SK-N-SH (cell line): ENCODE measurements at regions not wholly inside any gene's neighbourhood (a gene's known extent, or its start where the extent isn't known, plus 50 kb on each side); places are given as distances from the start of the nearest gene placed in this dataset.

Experiments used
- CTCF ChIA-PET: fragments of 300-600, 350-600 bp; formaldehyde crosslinking; extraction: SDS; loops from one replicate; lab custom pipeline; 2021; lab: Yijun Ruan, JAX
- POLR2A ChIA-PET: fragments of 350-600 bp; sonication (Branson Sonifier 250); formaldehyde crosslinking; extraction: SDS; loops from one replicate; lab custom pipeline; 2020; ENCODE audit warnings: antibody characterized with exemption, inconsistent platforms; lab: Yijun Ruan, JAX
- DNase-seq: peaks from one replicate; pipeline ENCODE4 v3.0.0; 2012
- H2AFZ ChIP-seq: fragments of 200-600 bp; sonication (generic); 2 replicates; pipeline ENCODE4 v1.8.1; 2016; ENCODE audit warnings: antibody characterized with exemption, mild to moderate bottlenecking, low read depth
- H3F3A ChIP-seq: fragments of 200-600 bp; sonication (generic); replicated peaks from 2 replicates; pipeline ENCODE3; 2016; ENCODE audit warnings: antibody characterized with exemption, mild to moderate bottlenecking; ENCODE audit not compliant: insufficient read depth
- H3K27ac ChIP-seq, 2 experiments: fragments of 200-500 bp in 1 of 2; fragments of 200-600 bp in 1 of 2; sonication (Bioruptor generic) in 1 of 2; sonication (generic), shearing (Covaris generic) in 1 of 2; 2 replicates each; pipeline versions ENCODE4 v1.5.1 to v1.6.1; 2014 to 2016; ENCODE audit warnings: low read depth in 2 of 2, inconsistent platforms in 1 of 2, low read length in 1 of 2, mild to moderate bottlenecking in 1 of 2, mixed read lengths in 1 of 2
- H3K27me3 ChIP-seq: fragments of 200-600 bp; sonication (generic), shearing (Covaris generic); 2 replicates; pipeline ENCODE4 v1.6.1; 2016; ENCODE audit warnings: mixed run types; ENCODE audit not compliant: insufficient read depth
- H3K36me3 ChIP-seq, 2 experiments: fragments of 200-500 bp in 1 of 2; fragments of 200-600 bp in 1 of 2; sonication (Bioruptor generic) in 1 of 2; sonication (generic) in 1 of 2; replicated peaks in 1 of 2; 2 replicates each; pipeline versions ENCODE3 to v1.5.1; 2014 to 2016; ENCODE audit warnings: low read length in 1 of 2, mild to moderate bottlenecking in 1 of 2; ENCODE audit not compliant: insufficient read depth in 2 of 2, control insufficient read depth in 1 of 2
- H3K4me1 ChIP-seq, 2 experiments: fragments of 200-500 bp in 1 of 2; fragments of 200-600 bp in 1 of 2; sonication (Bioruptor generic) in 1 of 2; sonication (generic), shearing (Covaris generic) in 1 of 2; 2 replicates each; pipeline versions ENCODE4 v1.5.1 to v1.6.1; 2014 to 2016; ENCODE audit warnings: low read depth in 1 of 2, low read length in 1 of 2, mixed run types in 1 of 2; ENCODE audit not compliant: insufficient read depth in 2 of 2, control insufficient read depth in 1 of 2
- H3K4me2 ChIP-seq: fragments of 200-600 bp; sonication (generic), shearing (Covaris generic); 2 replicates; pipeline ENCODE4 v1.6.1; 2017; ENCODE audit warnings: mixed run types
- H3K4me3 ChIP-seq, 2 experiments: fragments of 200-500 bp in 1 of 2; fragments of 200-600 bp in 1 of 2; sonication (Bioruptor generic) in 1 of 2; sonication (generic), shearing (Covaris generic) in 1 of 2; 2 replicates each; pipeline versions ENCODE4 v1.5.1 to v1.8.1; 2014 to 2016; ENCODE audit warnings: low read depth in 2 of 2, inconsistent platforms in 1 of 2, low read length in 1 of 2, mild to moderate bottlenecking in 1 of 2, mixed read lengths in 1 of 2, moderate library complexity in 1 of 2
- H3K79me2 ChIP-seq: fragments of 200-600 bp; sonication (generic); 2 replicates; pipeline ENCODE4 v1.8.1; 2017; ENCODE audit warnings: mild to moderate bottlenecking; ENCODE audit not compliant: insufficient read depth
- H3K9ac ChIP-seq: fragments of 200-600 bp; sonication (generic); 2 replicates; pipeline ENCODE4 v1.6.1; 2017; ENCODE audit warnings: mixed run types
- H3K9me2 ChIP-seq: fragments of 200-600 bp; sonication (generic); 2 replicates; pipeline ENCODE4 v1.6.1; 2017; ENCODE audit warnings: mixed run types
- H3K9me3 ChIP-seq: fragments of 200-600 bp; sonication (generic); 2 replicates; pipeline ENCODE4 v1.6.1; 2017; ENCODE audit warnings: mixed run types, mild to moderate bottlenecking, moderate library complexity
- H4K20me1 ChIP-seq: fragments of 200-600 bp; sonication (generic); 2 replicates; pipeline ENCODE4 v1.6.1; 2017; ENCODE audit warnings: mild to moderate bottlenecking, mixed run types; ENCODE audit not compliant: insufficient read depth
- CHD2 ChIP-seq: fragments of 150-350 bp; IDR thresholded peaks from 2 replicates; pipeline ENCODE4 v1.6.1; 2018; ENCODE audit warnings: low read length; ENCODE audit not compliant: partially characterized antibody
- CTCF ChIP-seq: fragments of 200-600 bp; sonication (generic); IDR thresholded peaks from 2 replicates; pipeline ENCODE4 v1.6.1; 2017; ENCODE audit warnings: antibody characterized with exemption, mild to moderate bottlenecking, moderate library complexity
- EP300 ChIP-seq, 2 experiments: IDR thresholded peaks; 2 replicates each; pipeline versions ENCODE4 v1.4.0 to v1.6.1; 2012; ENCODE audit warnings: borderline replicate concordance in 1 of 2, low read depth in 1 of 2, low read length in 1 of 2
- EZH2phosphoT487 ChIP-seq: fragments of 200-600 bp; sonication (generic); IDR thresholded peaks from 2 replicates; pipeline ENCODE4 v1.6.1; 2017; ENCODE audit warnings: low read depth, mixed run types, mild to moderate bottlenecking, antibody characterized with exemption, moderate library complexity, borderline replicate concordance
- FOXJ3 ChIP-seq: sonication (generic); formaldehyde crosslinking; IDR thresholded peaks from 2 replicates; pipeline ENCODE4 v1.5.1; 2020; ENCODE audit warnings: mild to moderate bottlenecking, missing genetic modification reagents
- FOXM1 ChIP-seq: IDR thresholded peaks from 2 replicates; pipeline ENCODE4 v1.4.0; 2012; ENCODE audit warnings: low read depth, mild to moderate bottlenecking
- GABPA ChIP-seq: IDR thresholded peaks from 2 replicates; pipeline ENCODE4 v1.4.0; 2012; ENCODE audit warnings: low read depth, mild to moderate bottlenecking
- GATA2 ChIP-seq: sonication (generic); formaldehyde crosslinking; IDR thresholded peaks from 2 replicates; pipeline ENCODE4 v1.5.0; 2020; ENCODE audit warnings: mild to moderate bottlenecking, missing genetic modification reagents
- JUND ChIP-seq: IDR thresholded peaks from 2 replicates; pipeline ENCODE4 v1.4.0; 2012
- MAX ChIP-seq: IDR thresholded peaks from 2 replicates; pipeline ENCODE4 v1.4.0; 2012; ENCODE audit warnings: low read depth
- MXI1 ChIP-seq: IDR thresholded peaks from 2 replicates; pipeline ENCODE4 v1.6.1; 2012; ENCODE audit warnings: mild to moderate bottlenecking, low read depth, low read length, improper control_type of control experiment
- NFIC ChIP-seq: IDR thresholded peaks from 2 replicates; pipeline ENCODE4 v1.4.0; 2012; ENCODE audit warnings: borderline replicate concordance
- NRF1 ChIP-seq: IDR thresholded peaks from 2 replicates; pipeline ENCODE4 v1.6.1; 2012; ENCODE audit warnings: low read depth, mild to moderate bottlenecking, low read length
- POLR2AphosphoS5 ChIP-seq: IDR thresholded peaks from 2 replicates; pipeline ENCODE4 v1.6.1; 2012; ENCODE audit warnings: low read depth, low read length
- RAD21 ChIP-seq: IDR thresholded peaks from 2 replicates; pipeline ENCODE4 v1.6.1; 2012; ENCODE audit warnings: mild to moderate bottlenecking, low read length
- RCOR1 ChIP-seq: fragments of 150-350 bp; IDR thresholded peaks from 2 replicates; pipeline ENCODE4 v1.6.1; 2017; ENCODE audit warnings: antibody characterized with exemption, low read length
- SIN3A ChIP-seq: IDR thresholded peaks from 2 replicates; pipeline ENCODE4 v1.6.1; 2012; ENCODE audit warnings: low read depth, mild to moderate bottlenecking, low read length, moderate library complexity, borderline replicate concordance
- SMC3 ChIP-seq: IDR thresholded peaks from 2 replicates; pipeline ENCODE4 v1.6.1; 2012; ENCODE audit warnings: low read depth, low read length, improper control_type of control experiment
- TAF1 ChIP-seq: IDR thresholded peaks from 2 replicates; pipeline ENCODE4 v1.6.1; 2012; ENCODE audit warnings: low read depth, mild to moderate bottlenecking, low read length, moderate library complexity, borderline replicate concordance
- TCF12 ChIP-seq: IDR thresholded peaks from 2 replicates; pipeline ENCODE4 v1.4.0; 2012
- YY1 ChIP-seq: IDR thresholded peaks from 2 replicates; pipeline ENCODE4 v1.4.0; 2012; ENCODE audit warnings: low read depth, mild to moderate bottlenecking
- WGBS: methylation state at CpG from one replicate; pipeline ENCODE4 v1.1.6; 2017; ENCODE audit warnings: low lambda C conversion rate; 5-methylcytosine and 5-hydroxymethylcytosine counted together
- TF ChIP-seq, protein P1 (sequence below): IDR thresholded peaks from 2 replicates; pipeline ENCODE4; 2012
- TF ChIP-seq, protein P2 (sequence below): fragments of 150-350 bp; IDR thresholded peaks from 2 replicates; pipeline ENCODE4 v1.6.1; 2016; ENCODE audit warnings: mild to moderate bottlenecking, low read depth, low read length

GRCh38 chrX:42577936-42578470 lies 200.0 kb downstream of the PPP1R2C start:
- ChIA-PET CTCF (no interaction called here), POLR2A (no interaction called here)
- no peak overlapping the region for H3K9ac ChIP-seq
- H3K4me1 ChIP-seq = no peaks in the 10 kb centered on the region
- H3K36me3 ChIP-seq = no peaks in the 10 kb centered on the region
- H4K20me1 ChIP-seq = no peaks in the 10 kb centered on the region
- H3K27ac ChIP-seq = no peak overlapping the region
- no peak overlapping the region for H3K4me3 ChIP-seq
- no peaks in the 10 kb centered on the region for H3K79me2 ChIP-seq
- H3K27me3 ChIP-seq = no peaks in the 10 kb centered on the region
- no peak overlapping the region for H3K4me2 ChIP-seq
- TF ChIP-seq EZH2phosphoT487 (no peak), GATA2 (CRISPR knock-in tag) (no peak), RAD21 (no peak), RCOR1 (no peak), TCF12 (no peak), CHD2 (no peak), YY1 (no peak), EP300 (IDR thresholded peaks at IDR 0.05; ENCODE audit: borderline replicate concordance in 1 of 2, low read depth in 1 of 2, low read length in 1 of 2) (no peak), SMC3 (no peak), GABPA (no peak)
- no peaks in the 10 kb centered on the region for H3F3A ChIP-seq
- H2AFZ ChIP-seq = no peak overlapping the region
- no peaks in the 10 kb centered on the region for H3K9me2 ChIP-seq
- DNase-seq = no peak
- no peaks in the 10 kb centered on the region for H3K9me3 ChIP-seq
- WGBS = 3% methylated on average over 3 of the region's 3 CpGs

- WGBS = 0% methylated on average over 1 of the region's 1 CpG
- TF ChIP-seq JUND = no peak
- TF ChIP-seq YY1 = no peak
- TF ChIP-seq TCF12 = no peak
- TF ChIP-seq, protein P1, sequence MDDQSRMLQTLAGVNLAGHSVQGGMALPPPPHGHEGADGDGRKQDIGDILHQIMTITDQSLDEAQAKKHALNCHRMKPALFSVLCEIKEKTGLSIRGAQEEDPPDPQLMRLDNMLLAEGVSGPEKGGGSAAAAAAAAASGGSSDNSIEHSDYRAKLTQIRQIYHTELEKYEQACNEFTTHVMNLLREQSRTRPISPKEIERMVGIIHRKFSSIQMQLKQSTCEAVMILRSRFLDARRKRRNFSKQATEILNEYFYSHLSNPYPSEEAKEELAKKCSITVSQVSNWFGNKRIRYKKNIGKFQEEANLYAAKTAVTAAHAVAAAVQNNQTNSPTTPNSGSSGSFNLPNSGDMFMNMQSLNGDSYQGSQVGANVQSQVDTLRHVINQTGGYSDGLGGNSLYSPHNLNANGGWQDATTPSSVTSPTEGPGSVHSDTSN = no peak
- no peak for TF ChIP-seq RCOR1
- TF ChIP-seq, protein P2, sequence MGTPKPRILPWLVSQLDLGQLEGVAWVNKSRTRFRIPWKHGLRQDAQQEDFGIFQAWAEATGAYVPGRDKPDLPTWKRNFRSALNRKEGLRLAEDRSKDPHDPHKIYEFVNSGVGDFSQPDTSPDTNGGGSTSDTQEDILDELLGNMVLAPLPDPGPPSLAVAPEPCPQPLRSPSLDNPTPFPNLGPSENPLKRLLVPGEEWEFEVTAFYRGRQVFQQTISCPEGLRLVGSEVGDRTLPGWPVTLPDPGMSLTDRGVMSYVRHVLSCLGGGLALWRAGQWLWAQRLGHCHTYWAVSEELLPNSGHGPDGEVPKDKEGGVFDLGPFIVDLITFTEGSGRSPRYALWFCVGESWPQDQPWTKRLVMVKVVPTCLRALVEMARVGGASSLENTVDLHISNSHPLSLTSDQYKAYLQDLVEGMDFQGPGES = no peak
- no peak for TF ChIP-seq FOXM1
- TF ChIP-seq NFIC = no peak
- no peak for TF ChIP-seq NRF1
- TF ChIP-seq MXI1 = no peak
- TF ChIP-seq GATA2 (CRISPR knock-in tag) = no peak
- TF ChIP-seq POLR2AphosphoS5 = no peak
- no peak for TF ChIP-seq TAF1
- no peak for TF ChIP-seq FOXJ3 (CRISPR knock-in tag)
- TF ChIP-seq GABPA = no peak
- no peak for TF ChIP-seq SIN3A
- no peak for TF ChIP-seq MAX
- TF ChIP-seq CTCF = no peak
- no peak for TF ChIP-seq CHD2
- Histone ChIP-seq H3K4me1 (no peaks in the 10 kb centered on the region), H3K4me3 (no peak overlapping the region), H4K20me1 (no peaks in the 10 kb centered on the region), H3K9me2 (no peaks in the 10 kb centered on the region), H3K36me3 (no peaks in the 10 kb centered on the region), H3K9me3 (no peaks in the 10 kb centered on the region), H3K79me2 (no peaks in the 10 kb centered on the region), H2AFZ (no peak overlapping the region), H3K4me2 (no peak overlapping the region), H3K27me3 (no peaks in the 10 kb centered on the region), H3F3A (no peaks in the 10 kb centered on the region), H3K9ac (no peak overlapping the region), H3K27ac (no peak overlapping the region)
- ChIA-PET CTCF (no interaction called here), POLR2A (no interaction called here)
- no peak for DNase-seq
These were observed 210.7 kb downstream of the PPP1R2C start for GRCh38 chrX:42567268-42567667.
